Renal cortex interstitium (tissue), 11 donors: ENCODE measurements at regions not wholly inside any gene's neighbourhood (a gene's known extent, or its start where the extent isn't known, plus 50 kb on each side); places are given as distances from the start of the nearest gene placed in this dataset.
"Not testable (repeated sequence)": the region's sequence is repeated elsewhere in the genome, so short reads cannot be mapped to it uniquely, and the experiment has no call there.

Source experiments
- DNase-seq, 11 donors: peaks; one replicate each; pipeline ENCODE4 v3.0.0-alpha.2; 2013; ENCODE audit warnings: low read depth in 9 of 11, low spot score in 4 of 11; ENCODE audit errors: extremely low read depth in 1 of 11

- no peak for DNase-seq
Measured at GRCh38 chr3:164080208-164080607, 998.1 kb downstream of the SI start.

GRCh38 chr3:164064298-164064697 lies 1014.0 kb downstream of the SI start:
- DNase-seq: no peak

- no peak for DNase-seq
Measured at GRCh38 chr3:164060923-164061322, 1017.4 kb downstream of the SI start.

- no peak for DNase-seq
Measured at GRCh38 chr3:164049847-164050246, 1028.4 kb downstream of the SI start.

GRCh38 chr3:164048451-164048850 lies 1029.8 kb downstream of the SI start:
- DNase-seq: no peak

GRCh38 chr3:164040991-164041390 lies 1037.3 kb downstream of the SI start:
- DNase-seq: no peak

GRCh38 chr3:164030194-164030593 lies 1048.1 kb downstream of the SI start:
- no peak for DNase-seq

GRCh38 chr3:164024786-164025185 lies 1053.5 kb downstream of the SI start:
- DNase-seq: no peak

GRCh38 chr3:164023480-164023879 lies 1054.8 kb downstream of the SI start:
- no peak for DNase-seq

- no peak for DNase-seq
Measured at GRCh38 chr3:164018500-164018899, 1059.8 kb downstream of the SI start.

- DNase-seq: no peak
Measured at GRCh38 chr3:164007765-164008164, 1070.5 kb downstream of the SI start.

GRCh38 chr3:164004205-164004604 lies 1074.1 kb downstream of the SI start:
- no peak for DNase-seq

GRCh38 chr3:164003016-164003415 lies 1075.3 kb downstream of the SI start:
- not testable (repeated sequence) for DNase-seq

GRCh38 chr3:163983940-163984339 lies 1094.4 kb downstream of the SI start:
- no peak for DNase-seq

GRCh38 chr3:163971861-163972260 lies 1106.4 kb downstream of the SI start:
- DNase-seq: no peak

- DNase-seq: no peak
Measured at GRCh38 chr3:163957072-163957471, 1121.2 kb downstream of the SI start.

GRCh38 chr3:163953526-163953925 lies 1124.8 kb downstream of the SI start:
- no peak for DNase-seq

GRCh38 chr3:163952499-163952898 lies 1125.8 kb downstream of the SI start:
- no peak for DNase-seq

- no peak for DNase-seq
Measured at GRCh38 chr3:163951397-163951987, 1126.8 kb downstream of the SI start.

GRCh38 chr3:163946785-163947184 lies 1131.5 kb downstream of the SI start:
- no peak for DNase-seq

- DNase-seq: no peak
Measured at GRCh38 chr3:163943664-163944063, 1134.6 kb downstream of the SI start.

- DNase-seq: no peak
Measured at GRCh38 chr3:163939926-163940325, 1138.4 kb downstream of the SI start.
